Astrocyte (in vitro differentiated cells and primary cell): ENCODE measurements at regions not wholly inside any gene's neighbourhood (a gene's known extent, or its start where the extent isn't known, plus 50 kb on each side); places are given as distances from the start of the nearest gene placed in this dataset.

Experiments used
- DNase-seq: peaks from one replicate; pipeline ENCODE4 v3.0.0-alpha.2; 2010; ENCODE audit warnings: low read depth
- FAIRE-seq: peaks from 2 replicates; lab custom pipeline; 2011; peaks lifted over from hg19 to GRCh38; lab: Jason Lieb, UNC
- H2AFZ ChIP-seq: 2 replicates; pipeline ENCODE4 v1.6.0; 2012; ENCODE audit warnings: low read depth, low read length, inconsistent platforms
- H3K27ac ChIP-seq: 2 replicates; pipeline ENCODE4 v1.5.1; 2011; ENCODE audit warnings: low read depth, low read length, inconsistent platforms
- H3K27me3 ChIP-seq: 2 replicates; pipeline ENCODE4 v1.6.0; 2011; ENCODE audit warnings: low read length, inconsistent platforms; ENCODE audit not compliant: insufficient read depth
- H3K36me3 ChIP-seq: 2 replicates; pipeline ENCODE4 v1.5.1; 2011; ENCODE audit warnings: low read length, inconsistent platforms; ENCODE audit not compliant: insufficient read depth
- H3K4me1 ChIP-seq: 2 replicates; pipeline ENCODE4 v1.5.1; 2011; ENCODE audit warnings: low read length, inconsistent platforms; ENCODE audit not compliant: insufficient read depth
- H3K4me2 ChIP-seq: 2 replicates; pipeline ENCODE4 v1.6.0; 2012; ENCODE audit warnings: low read length, inconsistent platforms
- H3K4me3 ChIP-seq: 2 replicates; pipeline ENCODE4 v1.5.1; 2011; ENCODE audit warnings: low read depth, mild to moderate bottlenecking, low read length, inconsistent platforms; ENCODE audit not compliant: insufficient read depth
- H3K79me2 ChIP-seq: 2 replicates; pipeline ENCODE4 v1.6.0; 2012; ENCODE audit warnings: mild to moderate bottlenecking, low read length, inconsistent platforms; ENCODE audit not compliant: insufficient read depth
- H3K9ac ChIP-seq: 2 replicates; pipeline ENCODE4 v1.6.0; 2012; ENCODE audit warnings: mild to moderate bottlenecking, low read length, inconsistent platforms
- H3K9me3 ChIP-seq: 2 replicates; pipeline ENCODE4 v1.5.1; 2012; ENCODE audit warnings: low read depth, mild to moderate bottlenecking, low read length, inconsistent platforms; ENCODE audit not compliant: insufficient read depth
- H4K20me1 ChIP-seq: 2 replicates; pipeline ENCODE4 v1.6.0; 2012; ENCODE audit warnings: low read length, inconsistent platforms; ENCODE audit not compliant: insufficient read depth
- H3K27ac Mint-ChIP-seq: one replicate; pipeline ENCODE4 v1.8.0; 2021; ENCODE audit warnings: mild to moderate bottlenecking, mixed read lengths; ENCODE audit not compliant: unreplicated experiment
- H3K27me3 Mint-ChIP-seq: one replicate; pipeline ENCODE4 v1.8.0; 2021; ENCODE audit warnings: low read depth, mixed read lengths; ENCODE audit not compliant: unreplicated experiment
- H3K36me3 Mint-ChIP-seq: one replicate; pipeline ENCODE4 v1.8.0; 2021; ENCODE audit warnings: low read depth, mixed read lengths; ENCODE audit not compliant: unreplicated experiment
- H3K4me1 Mint-ChIP-seq: one replicate; pipeline ENCODE4 v1.8.0; 2021; ENCODE audit warnings: low read depth, mixed read lengths; ENCODE audit not compliant: unreplicated experiment
- H3K4me3 Mint-ChIP-seq: one replicate; pipeline ENCODE4 v1.8.0; 2021; ENCODE audit warnings: mild to moderate bottlenecking, moderate library complexity, mixed read lengths; ENCODE audit not compliant: unreplicated experiment
- H3K9me3 Mint-ChIP-seq: one replicate; pipeline ENCODE4 v1.8.0; 2021; ENCODE audit warnings: mild to moderate bottlenecking, mixed read lengths; ENCODE audit not compliant: unreplicated experiment
- EZH2 ChIP-seq: IDR thresholded peaks from 2 replicates; pipeline ENCODE4 v1.6.1; 2012; ENCODE audit warnings: mild to moderate bottlenecking, low read length, inconsistent platforms; ENCODE audit not compliant: insufficient read depth
- TF ChIP-seq, protein P1 (sequence below): IDR thresholded peaks from 2 replicates; pipeline ENCODE4 v1.5.1; 2011; ENCODE audit warnings: low read depth, mild to moderate bottlenecking, inconsistent platforms, low read length, moderate library complexity; ENCODE audit not compliant: insufficient read depth

DNA sequence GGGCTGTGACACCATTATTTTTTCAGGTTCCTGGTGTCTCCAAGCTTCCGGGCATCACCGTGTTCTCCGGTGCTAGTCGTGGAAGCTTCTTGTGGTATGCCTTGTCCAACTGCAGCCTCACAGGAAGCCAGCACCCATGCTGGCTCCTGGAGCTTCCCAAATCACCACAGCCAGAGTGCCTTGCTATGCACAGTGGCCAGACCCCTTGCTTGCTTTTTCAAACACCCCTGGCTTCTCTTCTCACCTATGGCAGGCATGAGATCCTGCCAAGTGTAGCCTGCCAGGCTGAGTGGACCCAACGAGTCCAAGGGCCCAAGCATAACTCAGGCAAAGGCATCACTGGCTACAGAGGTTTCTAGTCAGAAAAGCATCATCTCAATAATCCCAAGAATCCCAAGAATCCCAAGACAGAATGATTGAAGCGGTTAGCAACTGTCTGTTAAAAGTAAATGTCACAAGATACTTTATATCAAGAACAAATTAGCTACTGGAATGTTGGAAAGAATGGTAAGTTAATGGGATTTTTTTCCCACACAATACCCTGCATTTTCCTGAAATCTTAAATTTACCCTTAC lies 1522.9 kb downstream of the PCDH18 start:
- Histone ChIP-seq H3K9me3 (peaks cover 3% of the 10 kb centered on the region), H3K4me2 (no peak overlapping the region), H3K4me3 (no peak overlapping the region), H4K20me1 (no peaks in the 10 kb centered on the region), H3K36me3 (no peaks in the 10 kb centered on the region), H2AFZ (no peak overlapping the region), H3K9ac (no peak overlapping the region), H3K79me2 (no peaks in the 10 kb centered on the region), H3K27me3 (no peaks in the 10 kb centered on the region), H3K27ac (no peak overlapping the region), H3K4me1 (no peaks in the 10 kb centered on the region)
- Mint-ChIP-seq H3K27ac (peak overlapping the region; percentile 38), H3K27me3 (no peaks in the 10 kb centered on the region), H3K36me3 (peaks cover 2% of the 10 kb centered on the region), H3K9me3 (peaks cover 5% of the 10 kb centered on the region), H3K4me3 (no peak overlapping the region), H3K4me1 (peaks cover 3% of the 10 kb centered on the region)
- FAIRE-seq, result no peak
- no peak for DNase-seq
- TF ChIP-seq, protein P1, sequence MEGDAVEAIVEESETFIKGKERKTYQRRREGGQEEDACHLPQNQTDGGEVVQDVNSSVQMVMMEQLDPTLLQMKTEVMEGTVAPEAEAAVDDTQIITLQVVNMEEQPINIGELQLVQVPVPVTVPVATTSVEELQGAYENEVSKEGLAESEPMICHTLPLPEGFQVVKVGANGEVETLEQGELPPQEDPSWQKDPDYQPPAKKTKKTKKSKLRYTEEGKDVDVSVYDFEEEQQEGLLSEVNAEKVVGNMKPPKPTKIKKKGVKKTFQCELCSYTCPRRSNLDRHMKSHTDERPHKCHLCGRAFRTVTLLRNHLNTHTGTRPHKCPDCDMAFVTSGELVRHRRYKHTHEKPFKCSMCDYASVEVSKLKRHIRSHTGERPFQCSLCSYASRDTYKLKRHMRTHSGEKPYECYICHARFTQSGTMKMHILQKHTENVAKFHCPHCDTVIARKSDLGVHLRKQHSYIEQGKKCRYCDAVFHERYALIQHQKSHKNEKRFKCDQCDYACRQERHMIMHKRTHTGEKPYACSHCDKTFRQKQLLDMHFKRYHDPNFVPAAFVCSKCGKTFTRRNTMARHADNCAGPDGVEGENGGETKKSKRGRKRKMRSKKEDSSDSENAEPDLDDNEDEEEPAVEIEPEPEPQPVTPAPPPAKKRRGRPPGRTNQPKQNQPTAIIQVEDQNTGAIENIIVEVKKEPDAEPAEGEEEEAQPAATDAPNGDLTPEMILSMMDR, result no peak
- TF ChIP-seq EZH2, result no peak

DNA sequence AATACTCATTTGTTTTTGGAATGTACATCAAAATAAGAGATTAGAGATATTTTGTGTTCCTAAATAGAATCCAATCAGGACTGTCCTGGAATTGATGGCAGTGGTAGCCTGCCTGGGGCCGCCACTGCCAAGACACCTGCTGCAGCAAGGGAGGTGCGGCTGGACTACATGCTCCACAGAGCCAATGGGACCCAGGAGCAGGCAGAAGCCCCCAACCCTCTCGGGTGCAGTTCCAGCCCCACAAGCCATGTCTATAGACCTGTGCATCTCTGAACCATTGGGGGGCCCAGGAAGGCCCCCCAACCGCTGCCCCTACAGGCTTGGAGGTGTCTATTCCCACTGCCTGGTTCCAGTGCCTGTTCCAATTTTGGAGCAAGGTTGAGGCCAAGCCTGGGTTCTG lies 1524.3 kb downstream of the PCDH18 start:
- Histone ChIP-seq H2AFZ (no peak overlapping the region), H3K4me1 (no peaks in the 10 kb centered on the region), H3K27ac (no peak overlapping the region), H4K20me1 (no peaks in the 10 kb centered on the region), H3K9ac (no peak overlapping the region), H3K4me3 (no peak overlapping the region), H3K36me3 (no peaks in the 10 kb centered on the region), H3K27me3 (no peaks in the 10 kb centered on the region), H3K9me3 (peaks cover 3% of the 10 kb centered on the region), H3K4me2 (no peak overlapping the region), H3K79me2 (no peaks in the 10 kb centered on the region)
- Mint-ChIP-seq H3K36me3 (peaks cover 2% of the 10 kb centered on the region), H3K27me3 (no peaks in the 10 kb centered on the region), H3K27ac (no peak overlapping the region), H3K4me1 (peaks cover 3% of the 10 kb centered on the region), H3K4me3 (no peak overlapping the region), H3K9me3 (peaks cover 5% of the 10 kb centered on the region)
- no peak for DNase-seq
- no peak for FAIRE-seq
- TF ChIP-seq EZH2, result no peak

DNA sequence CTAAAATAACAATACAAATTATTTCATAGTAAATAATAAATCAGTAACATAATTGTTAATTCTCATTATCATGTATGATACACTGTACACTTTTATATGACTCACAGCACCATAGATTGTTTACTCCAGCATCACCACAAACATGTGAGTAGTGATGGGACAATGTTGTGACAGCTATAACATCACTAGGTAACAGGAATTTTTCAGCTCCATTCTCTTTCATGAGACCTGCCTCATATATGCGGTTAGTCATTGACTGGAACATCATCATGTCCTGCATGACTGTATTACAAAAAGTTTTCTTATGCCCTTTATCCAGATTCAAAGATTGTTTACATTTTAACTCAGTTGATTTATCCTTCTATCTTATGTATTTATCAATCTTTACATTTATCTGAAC lies 1530.0 kb downstream of the PCDH18 start:
- no peaks in the 10 kb centered on the region for H3K4me1 ChIP-seq
- Mint-ChIP-seq H3K4me3 (no peak overlapping the region), H3K27ac (no peak overlapping the region), H3K36me3 (no peaks in the 10 kb centered on the region), H3K9me3 (no peaks in the 10 kb centered on the region), H3K27me3 (no peaks in the 10 kb centered on the region), H3K4me1 (no peaks in the 10 kb centered on the region)
- H2AFZ ChIP-seq, result no peak overlapping the region
- no peak overlapping the region for H3K4me3 ChIP-seq
- no peak for FAIRE-seq
- DNase-seq, result no peak
- H3K9ac ChIP-seq, result no peak overlapping the region
- H4K20me1 ChIP-seq, result no peaks in the 10 kb centered on the region
- no peak overlapping the region for H3K4me2 ChIP-seq
- TF ChIP-seq, protein P1, result no peak
- no peak for TF ChIP-seq EZH2
- H3K79me2 ChIP-seq, result no peaks in the 10 kb centered on the region
- no peaks in the 10 kb centered on the region for H3K36me3 ChIP-seq
- no peaks in the 10 kb centered on the region for H3K27me3 ChIP-seq
- H3K9me3 ChIP-seq, result no peaks in the 10 kb centered on the region
- H3K27ac ChIP-seq, result no peak overlapping the region
